K562 (cell line): ENCODE measurements at regions not wholly inside any gene's neighbourhood (a gene's known extent, or its start where the extent isn't known, plus 50 kb on each side); places are given as distances from the start of the nearest gene placed in this dataset.

ENCODE experiments used
- CHD1 ChIP-seq: fragments of 200-600 bp; sonication (generic); IDR thresholded peaks from one replicate; pipeline ENCODE4 v1.6.1; 2012; ENCODE audit warnings: mild to moderate bottlenecking, moderate library complexity, low read length, inconsistent platforms
- ELF1 ChIP-seq: fragments of 200-800 bp; sonication (Bioruptor generic); IDR thresholded peaks from 2 replicates; pipeline ENCODE4 v1.6.1; 2016; ENCODE audit warnings: missing genetic modification characterization, missing compliant biosample characterization
- KLF13 ChIP-seq: fragments of 450-650 bp; IDR thresholded peaks from 2 replicates; pipeline ENCODE4 v1.6.1; 2016; ENCODE audit warnings: missing genetic modification characterization, low read depth, mild to moderate bottlenecking, missing compliant biosample characterization, moderate library complexity, borderline replicate concordance
- MAX ChIP-seq: sonication (generic); formaldehyde crosslinking; IDR thresholded peaks from 2 replicates; pipeline ENCODE4 v1.9.0; 2022; ENCODE audit warnings: mild to moderate bottlenecking, missing genetic modification reagents
- RAD21 ChIP-seq, 2 experiments: fragments of 250-450 bp in 1 of 2; fragments of 450-650 bp in 1 of 2; sonication (Bioruptor Pico) in 1 of 2; formaldehyde crosslinking in 1 of 2; IDR thresholded peaks in 1 of 2; conservative IDR thresholded peaks in 1 of 2; 2 replicates each; pipeline versions ENCODE4 v1.4.0 to v1.8.0; 2020 to 2022; ENCODE audit warnings: mild to moderate bottlenecking in 2 of 2, moderate library complexity in 1 of 2
- SMARCB1 ChIP-seq: IDR thresholded peaks from 2 replicates; pipeline ENCODE4 v1.6.1; 2011; ENCODE audit warnings: improper control_type of control experiment, low read depth; ENCODE audit not compliant: insufficient read length
- USF1 ChIP-seq: sonication (generic); formaldehyde crosslinking; IDR thresholded peaks from 2 replicates; pipeline ENCODE4 v1.9.0; 2022; ENCODE audit warnings: mild to moderate bottlenecking, missing genetic modification reagents
- ZNF133 ChIP-seq: fragments of 250-450 bp; sonication (Bioruptor Pico); IDR thresholded peaks from 2 replicates; pipeline ENCODE4 v1.4.0; 2020; ENCODE audit warnings: mild to moderate bottlenecking

GRCh38 chr4:134326866-134327265 is 125.3 kb upstream of the PABPC4L start:
- TF ChIP-seq KLF13 (tag) (no peak), SMARCB1 (no peak), ELF1 (tag) (no peak), RAD21 (CRISPR knock-in tag; conservative IDR thresholded peaks at IDR 0.05 in 1 of 2, IDR thresholded peaks at IDR 0.05 in 1 of 2) (no peak), USF1 (CRISPR knock-in tag) (no peak), ZNF133 (no peak), MAX (CRISPR knock-in tag) (no peak), CHD1 (no peak)
